HFF-Myc (cell line): ENCODE measurements at regions not wholly inside any gene's neighbourhood (a gene's known extent, or its start where the extent isn't known, plus 50 kb on each side); places are given as distances from the start of the nearest gene placed in this dataset.

ENCODE experiments used
- DNase-seq: peaks from one replicate; pipeline ENCODE4 v3.0.0-alpha.2; 2011; ENCODE audit warnings: low read depth; ENCODE audit errors: extremely low read depth
- H3K4me3 ChIP-seq: replicated peaks from 2 replicates; pipeline ENCODE4 v1.5.1; 2011; ENCODE audit warnings: low read depth, mild to moderate bottlenecking, control low read depth, low read length
- CTCF ChIP-seq: IDR thresholded peaks from 2 replicates; pipeline ENCODE4 v1.5.1; 2012; ENCODE audit warnings: mild to moderate bottlenecking, low read depth, low read length, control low read depth; ENCODE audit errors: missing control alignments

- no peak overlapping the region for H3K4me3 ChIP-seq
- TF ChIP-seq CTCF = no peak
- no peak for DNase-seq
These were observed 404.0 kb downstream of the GUCY1A2 start for GRCh38 chr11:106614262-106614661.

- no peak for DNase-seq
- TF ChIP-seq CTCF = no peak
- H3K4me3 ChIP-seq = no peak overlapping the region
These were observed 398.8 kb downstream of the GUCY1A2 start for GRCh38 chr11:106619320-106619990.

GRCh38 chr11:106621484-106621883, 396.8 kb downstream of the GUCY1A2 start:
- no peak for DNase-seq
- no peak for TF ChIP-seq CTCF
- H3K4me3 ChIP-seq = no peak overlapping the region
